ENCODE measurements at regions not wholly inside any gene's neighbourhood (a gene's known extent, or its start where the extent isn't known, plus 50 kb on each side); places are given as distances from the start of the nearest gene placed in this dataset.

- TF ChIP-seq CTCF (IDR thresholded peaks at IDR 0.05) (no peak), POLR2AphosphoS5 (IDR thresholded peaks at IDR 0.05) (no peak)
Observed at GRCh38 chr16:76622876-76623275, 345.7 kb downstream of the CNTNAP4 start.
